ENCODE measurements at regions not wholly inside any gene's neighbourhood (a gene's known extent, or its start where the extent isn't known, plus 50 kb on each side); places are given as distances from the start of the nearest gene placed in this dataset.

DNA sequence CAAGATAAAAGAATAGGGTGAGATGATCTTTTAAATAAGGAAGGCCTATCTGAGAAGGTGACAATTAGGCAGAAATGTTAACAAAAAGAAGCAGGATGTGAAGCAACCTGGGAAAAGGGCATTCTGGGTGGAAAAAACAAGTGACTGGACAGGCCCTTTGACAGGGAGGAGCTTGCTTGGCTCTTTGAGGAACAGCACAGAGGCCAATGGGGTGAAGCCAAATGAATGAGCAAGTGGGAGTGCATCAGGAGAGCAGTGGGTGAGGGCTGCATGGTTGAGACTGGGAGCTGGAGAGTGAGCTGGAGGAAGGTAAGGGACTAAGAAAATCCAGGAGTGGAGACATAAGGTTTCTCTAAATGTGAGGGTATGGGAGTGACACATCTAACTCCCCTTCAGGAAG, 126.9 kb downstream of the TDRD15 start:
- Mint-ChIP-seq H3K4me1 (peaks cover 14% of the 10 kb centered on the region), H3K36me3 (no peaks in the 10 kb centered on the region), H3K27me3 (ENCODE audit: low read depth) (no peaks in the 10 kb centered on the region), H3K27ac (no peak overlapping the region), H3K9me3 (no peaks in the 10 kb centered on the region), H3K4me3 (no peak overlapping the region)
- ChIA-PET POLR2A (no interaction called here), CTCF (no interaction called here)
- DNase-seq (ENCODE audit: low spot score) (no peak), ATAC-seq (no peak)
- TF ChIP-seq NR3C1 (CRISPR knock-in tag; conservative IDR thresholded peaks at IDR 0.05; ENCODE audit: low read depth) (no peak), ZNF532 (CRISPR knock-in tag; IDR thresholded peaks at IDR 0.05; ENCODE audit: borderline replicate concordance) (no peak), ZNF219 (CRISPR knock-in tag; IDR thresholded peaks at IDR 0.05; ENCODE audit: borderline replicate concordance) (no peak), NR2C2 (CRISPR knock-in tag; IDR thresholded peaks at IDR 0.05) (no peak), MXD4 (CRISPR knock-in tag; IDR thresholded peaks at IDR 0.05; ENCODE audit: borderline replicate concordance) (no peak), RELA (CRISPR knock-in tag; IDR thresholded peaks at IDR 0.05; ENCODE audit: borderline replicate concordance) (no peak), CREB1 (CRISPR knock-in tag; IDR thresholded peaks at IDR 0.05) (no peak), GTF2I (CRISPR knock-in tag; conservative IDR thresholded peaks at IDR 0.05) (no peak), ATF1 (CRISPR knock-in tag; IDR thresholded peaks at IDR 0.05) (no peak), HMGA2 (CRISPR knock-in tag; IDR thresholded peaks at IDR 0.05) (no peak), OVOL2 (CRISPR knock-in tag; IDR thresholded peaks at IDR 0.05; ENCODE audit: borderline replicate concordance) (no peak), RORB (CRISPR knock-in tag; IDR thresholded peaks at IDR 0.05) (no peak), ERG (CRISPR knock-in tag; IDR thresholded peaks at IDR 0.05) (no peak)
- TF ChIP-seq, protein P1, sequence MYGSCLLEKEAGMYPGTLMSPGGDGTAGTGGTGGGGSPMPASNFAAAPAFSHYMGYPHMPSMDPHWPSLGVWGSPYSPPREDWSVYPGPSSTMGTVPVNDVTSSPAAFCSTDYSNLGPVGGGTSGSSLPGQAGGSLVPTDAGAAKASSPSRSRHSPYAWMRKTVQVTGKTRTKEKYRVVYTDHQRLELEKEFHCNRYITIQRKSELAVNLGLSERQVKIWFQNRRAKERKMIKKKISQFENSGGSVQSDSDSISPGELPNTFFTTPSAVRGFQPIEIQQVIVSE (CRISPR knock-in tag; IDR thresholded peaks at IDR 0.05; ENCODE audit: borderline replicate concordance), result no peak
- TF ChIP-seq, protein P2, sequence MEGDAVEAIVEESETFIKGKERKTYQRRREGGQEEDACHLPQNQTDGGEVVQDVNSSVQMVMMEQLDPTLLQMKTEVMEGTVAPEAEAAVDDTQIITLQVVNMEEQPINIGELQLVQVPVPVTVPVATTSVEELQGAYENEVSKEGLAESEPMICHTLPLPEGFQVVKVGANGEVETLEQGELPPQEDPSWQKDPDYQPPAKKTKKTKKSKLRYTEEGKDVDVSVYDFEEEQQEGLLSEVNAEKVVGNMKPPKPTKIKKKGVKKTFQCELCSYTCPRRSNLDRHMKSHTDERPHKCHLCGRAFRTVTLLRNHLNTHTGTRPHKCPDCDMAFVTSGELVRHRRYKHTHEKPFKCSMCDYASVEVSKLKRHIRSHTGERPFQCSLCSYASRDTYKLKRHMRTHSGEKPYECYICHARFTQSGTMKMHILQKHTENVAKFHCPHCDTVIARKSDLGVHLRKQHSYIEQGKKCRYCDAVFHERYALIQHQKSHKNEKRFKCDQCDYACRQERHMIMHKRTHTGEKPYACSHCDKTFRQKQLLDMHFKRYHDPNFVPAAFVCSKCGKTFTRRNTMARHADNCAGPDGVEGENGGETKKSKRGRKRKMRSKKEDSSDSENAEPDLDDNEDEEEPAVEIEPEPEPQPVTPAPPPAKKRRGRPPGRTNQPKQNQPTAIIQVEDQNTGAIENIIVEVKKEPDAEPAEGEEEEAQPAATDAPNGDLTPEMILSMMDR (IDR thresholded peaks at IDR 0.05), result no peak
- TF ChIP-seq, protein P3, sequence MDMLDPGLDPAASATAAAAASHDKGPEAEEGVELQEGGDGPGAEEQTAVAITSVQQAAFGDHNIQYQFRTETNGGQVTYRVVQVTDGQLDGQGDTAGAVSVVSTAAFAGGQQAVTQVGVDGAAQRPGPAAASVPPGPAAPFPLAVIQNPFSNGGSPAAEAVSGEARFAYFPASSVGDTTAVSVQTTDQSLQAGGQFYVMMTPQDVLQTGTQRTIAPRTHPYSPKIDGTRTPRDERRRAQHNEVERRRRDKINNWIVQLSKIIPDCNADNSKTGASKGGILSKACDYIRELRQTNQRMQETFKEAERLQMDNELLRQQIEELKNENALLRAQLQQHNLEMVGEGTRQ (CRISPR knock-in tag; IDR thresholded peaks at IDR 0.05), result no peak
- TF ChIP-seq, protein P4, sequence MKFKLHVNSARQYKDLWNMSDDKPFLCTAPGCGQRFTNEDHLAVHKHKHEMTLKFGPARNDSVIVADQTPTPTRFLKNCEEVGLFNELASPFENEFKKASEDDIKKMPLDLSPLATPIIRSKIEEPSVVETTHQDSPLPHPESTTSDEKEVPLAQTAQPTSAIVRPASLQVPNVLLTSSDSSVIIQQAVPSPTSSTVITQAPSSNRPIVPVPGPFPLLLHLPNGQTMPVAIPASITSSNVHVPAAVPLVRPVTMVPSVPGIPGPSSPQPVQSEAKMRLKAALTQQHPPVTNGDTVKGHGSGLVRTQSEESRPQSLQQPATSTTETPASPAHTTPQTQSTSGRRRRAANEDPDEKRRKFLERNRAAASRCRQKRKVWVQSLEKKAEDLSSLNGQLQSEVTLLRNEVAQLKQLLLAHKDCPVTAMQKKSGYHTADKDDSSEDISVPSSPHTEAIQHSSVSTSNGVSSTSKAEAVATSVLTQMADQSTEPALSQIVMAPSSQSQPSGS (CRISPR knock-in tag; IDR thresholded peaks at IDR 0.05; ENCODE audit: borderline replicate concordance, low read depth), result no peak
- TF ChIP-seq, protein P5, sequence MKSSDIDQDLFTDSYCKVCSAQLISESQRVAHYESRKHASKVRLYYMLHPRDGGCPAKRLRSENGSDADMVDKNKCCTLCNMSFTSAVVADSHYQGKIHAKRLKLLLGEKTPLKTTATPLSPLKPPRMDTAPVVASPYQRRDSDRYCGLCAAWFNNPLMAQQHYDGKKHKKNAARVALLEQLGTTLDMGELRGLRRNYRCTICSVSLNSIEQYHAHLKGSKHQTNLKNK (CRISPR knock-in tag; IDR thresholded peaks at IDR 0.05), result no peak

All from WTC11 (cell line).